ENCODE measurements at regions not wholly inside any gene's neighbourhood (a gene's known extent, or its start where the extent isn't known, plus 50 kb on each side); places are given as distances from the start of the nearest gene placed in this dataset.

DNA sequence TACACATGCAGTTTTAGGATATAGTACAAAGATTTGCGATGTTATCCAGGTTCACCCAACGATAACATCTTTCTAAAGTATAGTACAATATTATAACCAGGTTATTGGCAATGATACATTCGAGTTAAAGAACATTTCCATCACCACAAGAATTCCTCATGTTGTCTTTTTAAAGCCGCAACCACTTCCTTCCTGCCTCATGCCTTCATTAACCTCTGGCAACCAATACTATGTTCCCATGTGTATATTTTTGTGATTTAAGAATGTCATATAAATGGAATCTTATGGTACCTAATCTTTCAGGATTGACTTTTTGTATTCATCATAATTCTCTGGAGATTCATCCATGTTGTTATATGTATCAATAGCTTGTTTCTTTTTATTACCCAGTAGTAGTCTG, 1183.2 kb downstream of the CDH11 start:
- H3K4me1 Mint-ChIP-seq, result no peaks in the 10 kb centered on the region
- no peak for DNase-seq
- no peak for ATAC-seq (ENCODE audit: low read depth)
- POLR2A ChIA-PET, result no interaction called here
- H3K4me3 Mint-ChIP-seq, result no peak overlapping the region
- no peaks in the 10 kb centered on the region for H3K27me3 Mint-ChIP-seq
- H3K9me3 Mint-ChIP-seq, result peaks cover 4% of the 10 kb centered on the region
- H3K36me3 Mint-ChIP-seq, result no peaks in the 10 kb centered on the region
- H3K27ac Mint-ChIP-seq, result no peak overlapping the region

GRCh38 chr16:63933841-63934240, 1188.0 kb downstream of the CDH11 start:
- no peaks in the 10 kb centered on the region for H3K27me3 Mint-ChIP-seq
- no peaks in the 10 kb centered on the region for H3K4me1 Mint-ChIP-seq
- ATAC-seq (ENCODE audit: low read depth) (no peak), DNase-seq (no peak)
- POLR2A ChIA-PET, result no interaction called here
- no peak overlapping the region for H3K4me3 Mint-ChIP-seq
- H3K27ac Mint-ChIP-seq, result no peak overlapping the region
- H3K9me3 Mint-ChIP-seq, result peaks cover 4% of the 10 kb centered on the region
- no peaks in the 10 kb centered on the region for H3K36me3 Mint-ChIP-seq

GRCh38 chr16:63928421-63928820, 1193.4 kb downstream of the CDH11 start:
- no peak for ATAC-seq (ENCODE audit: low read depth)
- Mint-ChIP-seq H3K9me3 (peaks cover 12% of the 10 kb centered on the region), H3K27me3 (no peaks in the 10 kb centered on the region), H3K27ac (no peak overlapping the region), H3K36me3 (no peaks in the 10 kb centered on the region), H3K4me1 (no peaks in the 10 kb centered on the region), H3K4me3 (no peak overlapping the region)
- no peak for DNase-seq
- POLR2A ChIA-PET, result no interaction called here

GRCh38 chr16:63925221-63925620, 1196.6 kb downstream of the CDH11 start:
- H3K4me1 Mint-ChIP-seq, result no peaks in the 10 kb centered on the region
- DNase-seq, result no peak
- H3K4me3 Mint-ChIP-seq, result no peak overlapping the region
- POLR2A ChIA-PET, result no interaction called here
- peaks cover 10% of the 10 kb centered on the region for H3K9me3 Mint-ChIP-seq
- no peaks in the 10 kb centered on the region for H3K27me3 Mint-ChIP-seq
- no peak for ATAC-seq (ENCODE audit: low read depth)
- H3K36me3 Mint-ChIP-seq, result no peaks in the 10 kb centered on the region
- H3K27ac Mint-ChIP-seq, result no peak overlapping the region

GRCh38 chr16:63922560-63922959, 1199.3 kb downstream of the CDH11 start:
- H3K9me3 Mint-ChIP-seq, result peaks cover 8% of the 10 kb centered on the region
- DNase-seq (no peak), ATAC-seq (ENCODE audit: low read depth) (no peak)
- POLR2A ChIA-PET, result no interaction called here
- no peak overlapping the region for H3K4me3 Mint-ChIP-seq
- H3K27ac Mint-ChIP-seq, result no peak overlapping the region
- H3K27me3 Mint-ChIP-seq, result no peaks in the 10 kb centered on the region
- H3K36me3 Mint-ChIP-seq, result no peaks in the 10 kb centered on the region
- no peaks in the 10 kb centered on the region for H3K4me1 Mint-ChIP-seq

GRCh38 chr16:63921737-63922295, 1200.0 kb downstream of the CDH11 start:
- Mint-ChIP-seq H3K27me3 (no peaks in the 10 kb centered on the region), H3K36me3 (no peaks in the 10 kb centered on the region), H3K4me3 (no peak overlapping the region), H3K4me1 (no peaks in the 10 kb centered on the region), H3K27ac (no peak overlapping the region), H3K9me3 (peaks cover 10% of the 10 kb centered on the region)
- DNase-seq (no peak), ATAC-seq (ENCODE audit: low read depth) (no peak)
- POLR2A ChIA-PET, result no interaction called here

- POLR2A ChIA-PET, result no interaction called here
- no peaks in the 10 kb centered on the region for H3K27me3 Mint-ChIP-seq
- no peaks in the 10 kb centered on the region for H3K4me1 Mint-ChIP-seq
- ATAC-seq (ENCODE audit: low read depth) (no peak), DNase-seq (no peak)
- H3K36me3 Mint-ChIP-seq, result no peaks in the 10 kb centered on the region
- H3K4me3 Mint-ChIP-seq, result no peak overlapping the region
- no peak overlapping the region for H3K27ac Mint-ChIP-seq
- peaks cover 8% of the 10 kb centered on the region for H3K9me3 Mint-ChIP-seq
These were observed 1208.6 kb downstream of the CDH11 start for GRCh38 chr16:63913290-63913689.

DNA sequence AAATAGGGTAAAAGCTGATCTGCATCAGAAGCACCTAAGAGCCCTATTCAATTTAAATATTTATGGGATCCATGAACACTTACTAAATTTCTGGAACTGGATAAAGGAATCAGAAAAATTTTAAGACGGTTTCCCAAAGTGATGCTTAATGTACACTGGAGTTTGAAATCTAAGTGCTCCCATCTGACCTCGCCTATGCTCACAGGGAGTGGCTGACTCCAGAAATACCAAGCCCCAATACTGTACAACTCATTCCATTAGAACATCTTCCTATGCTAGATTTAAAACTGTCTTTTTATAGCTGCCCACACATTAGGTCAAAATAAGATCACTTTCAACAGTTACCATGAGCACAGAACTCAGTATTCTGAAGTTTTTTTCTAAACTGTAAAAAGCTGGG, 1214.6 kb downstream of the CDH11 start:
- H3K9me3 Mint-ChIP-seq, result peaks cover 10% of the 10 kb centered on the region
- no peaks in the 10 kb centered on the region for H3K36me3 Mint-ChIP-seq
- POLR2A ChIA-PET, result no interaction called here
- ATAC-seq (ENCODE audit: low read depth) (no peak), DNase-seq (no peak)
- H3K4me1 Mint-ChIP-seq, result no peaks in the 10 kb centered on the region
- H3K27me3 Mint-ChIP-seq, result no peaks in the 10 kb centered on the region
- H3K4me3 Mint-ChIP-seq, result no peak overlapping the region
- no peak overlapping the region for H3K27ac Mint-ChIP-seq

GRCh38 chr16:63904930-63905329, 1216.9 kb downstream of the CDH11 start:
- H3K27ac Mint-ChIP-seq, result no peak overlapping the region
- DNase-seq (no peak), ATAC-seq (ENCODE audit: low read depth) (no peak)
- peaks cover 10% of the 10 kb centered on the region for H3K9me3 Mint-ChIP-seq
- no peaks in the 10 kb centered on the region for H3K4me1 Mint-ChIP-seq
- no peak overlapping the region for H3K4me3 Mint-ChIP-seq
- no peaks in the 10 kb centered on the region for H3K27me3 Mint-ChIP-seq
- no peaks in the 10 kb centered on the region for H3K36me3 Mint-ChIP-seq
- POLR2A ChIA-PET, result no interaction called here

- H3K4me3 Mint-ChIP-seq, result no peak overlapping the region
These were observed 1217.7 kb downstream of the CDH11 start for GRCh38 chr16:63904182-63904581.

GRCh38 chr16:63896383-63897109, 1225.3 kb downstream of the CDH11 start:
- DNase-seq, result no peak
- Mint-ChIP-seq H3K27me3 (no peaks in the 10 kb centered on the region), H3K4me1 (no peaks in the 10 kb centered on the region), H3K27ac (no peak overlapping the region), H3K4me3 (no peak overlapping the region), H3K9me3 (peaks cover 4% of the 10 kb centered on the region), H3K36me3 (no peaks in the 10 kb centered on the region)
- no peak for ATAC-seq (ENCODE audit: low read depth)
- POLR2A ChIA-PET, result no interaction called here

More at GRCh38 chr16:63904182-63904581, 1217.7 kb downstream of the CDH11 start:
- H3K4me1 Mint-ChIP-seq, result no peaks in the 10 kb centered on the region
- no peaks in the 10 kb centered on the region for H3K36me3 Mint-ChIP-seq
- H3K27me3 Mint-ChIP-seq, result no peaks in the 10 kb centered on the region
- POLR2A ChIA-PET, result no interaction called here
- H3K9me3 Mint-ChIP-seq, result peaks cover 11% of the 10 kb centered on the region
- no peak for DNase-seq
- no peak for ATAC-seq (ENCODE audit: low read depth)
- H3K27ac Mint-ChIP-seq, result no peak overlapping the region

DNA sequence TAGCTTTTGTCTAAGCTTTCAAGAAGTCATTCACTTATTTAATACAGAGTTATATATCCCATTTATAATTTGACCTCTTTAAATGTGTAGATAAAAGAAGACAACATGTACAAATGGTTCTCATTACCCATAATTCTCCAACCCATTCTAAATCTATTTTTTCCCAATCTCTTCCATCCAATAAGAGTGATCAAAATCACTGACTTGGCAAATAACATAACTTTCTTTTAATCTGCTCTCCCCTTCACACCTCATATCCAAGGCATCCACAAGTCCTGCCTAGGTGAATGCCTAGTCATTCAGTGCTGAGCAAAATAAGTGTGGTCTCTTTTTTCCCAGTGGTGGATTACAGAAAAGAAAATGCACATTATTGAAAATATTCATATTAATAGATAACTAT, 1231.1 kb downstream of the CDH11 start:
- Mint-ChIP-seq H3K27me3 (no peaks in the 10 kb centered on the region), H3K27ac (no peak overlapping the region), H3K4me1 (no peaks in the 10 kb centered on the region), H3K36me3 (no peaks in the 10 kb centered on the region), H3K4me3 (no peak overlapping the region), H3K9me3 (peaks cover 11% of the 10 kb centered on the region)
- no peak for DNase-seq
- POLR2A ChIA-PET, result no interaction called here
- ATAC-seq (ENCODE audit: low read depth), result no peak

DNA sequence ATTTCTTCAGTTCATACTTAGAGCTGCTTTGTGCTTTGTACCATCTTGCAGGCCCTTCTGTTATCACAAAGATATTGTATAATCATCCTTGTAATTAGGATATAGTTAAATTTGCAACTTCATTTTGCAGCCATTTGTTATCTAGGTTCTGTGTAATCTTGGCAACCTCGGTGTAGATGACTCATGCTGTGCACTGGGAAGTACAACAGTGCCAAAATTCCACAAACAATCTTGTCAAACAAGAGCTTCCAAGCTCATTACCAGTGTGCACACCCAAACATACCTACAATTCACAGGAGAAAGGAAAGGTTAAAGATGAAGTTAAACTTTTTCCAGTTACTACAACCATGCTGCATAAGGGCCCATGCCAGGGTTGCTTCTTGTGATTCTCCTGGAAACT, 1231.8 kb downstream of the CDH11 start:
- POLR2A ChIA-PET, result no interaction called here
- H3K4me3 Mint-ChIP-seq, result no peak overlapping the region
- H3K27me3 Mint-ChIP-seq, result no peaks in the 10 kb centered on the region
- peaks cover 11% of the 10 kb centered on the region for H3K9me3 Mint-ChIP-seq
- ATAC-seq (ENCODE audit: low read depth), result no peak
- no peak for DNase-seq
- H3K36me3 Mint-ChIP-seq, result no peaks in the 10 kb centered on the region
- H3K4me1 Mint-ChIP-seq, result no peaks in the 10 kb centered on the region
- H3K27ac Mint-ChIP-seq, result no peak overlapping the region

GRCh38 chr16:63883091-63883490, 1238.8 kb downstream of the CDH11 start:
- Mint-ChIP-seq H3K9me3 (peaks cover 14% of the 10 kb centered on the region), H3K4me1 (no peaks in the 10 kb centered on the region), H3K36me3 (no peaks in the 10 kb centered on the region), H3K4me3 (no peak overlapping the region), H3K27me3 (no peaks in the 10 kb centered on the region), H3K27ac (no peak overlapping the region)
- POLR2A ChIA-PET, result no interaction called here
- ATAC-seq (ENCODE audit: low read depth), result no peak
- DNase-seq, result no peak
